Mesothelial cell of epicardium (in vitro differentiated cells): ENCODE measurements at regions not wholly inside any gene's neighbourhood (a gene's known extent, or its start where the extent isn't known, plus 50 kb on each side); places are given as distances from the start of the nearest gene placed in this dataset.

Experiments
- DNase-seq, 2 experiments: peaks; one replicate each; pipeline ENCODE4 v3.0.0; 2021; ENCODE audit warnings: low spot score in 2 of 2; ENCODE audit not compliant: unreplicated experiment in 2 of 2
- H3K27ac Mint-ChIP-seq: 2 replicates; pipeline ENCODE4 v1.8.0; 2021; ENCODE audit warnings: mixed read lengths
- H3K27me3 Mint-ChIP-seq: 2 replicates; pipeline ENCODE4 v1.8.0; 2021; ENCODE audit warnings: low read depth, mixed read lengths
- H3K36me3 Mint-ChIP-seq: 2 replicates; pipeline ENCODE4 v1.8.0; 2021; ENCODE audit warnings: mixed read lengths
- H3K4me1 Mint-ChIP-seq: 2 replicates; pipeline ENCODE4 v1.8.0; 2021; ENCODE audit warnings: mixed read lengths
- H3K4me3 Mint-ChIP-seq: 2 replicates; pipeline ENCODE4 v1.8.0; 2021; ENCODE audit warnings: mild to moderate bottlenecking, moderate library complexity, mixed read lengths
- H3K9me3 Mint-ChIP-seq: 2 replicates; pipeline ENCODE4 v1.8.0; 2021; ENCODE audit warnings: mixed read lengths
- TF ChIP-seq, protein P1 (sequence below): fragments of 200-600 bp; sonication (generic); IDR thresholded peaks from one replicate; pipeline ENCODE4 v1.5.0; 2021; ENCODE audit warnings: antibody characterized with exemption; ENCODE audit not compliant: unreplicated experiment

DNA sequence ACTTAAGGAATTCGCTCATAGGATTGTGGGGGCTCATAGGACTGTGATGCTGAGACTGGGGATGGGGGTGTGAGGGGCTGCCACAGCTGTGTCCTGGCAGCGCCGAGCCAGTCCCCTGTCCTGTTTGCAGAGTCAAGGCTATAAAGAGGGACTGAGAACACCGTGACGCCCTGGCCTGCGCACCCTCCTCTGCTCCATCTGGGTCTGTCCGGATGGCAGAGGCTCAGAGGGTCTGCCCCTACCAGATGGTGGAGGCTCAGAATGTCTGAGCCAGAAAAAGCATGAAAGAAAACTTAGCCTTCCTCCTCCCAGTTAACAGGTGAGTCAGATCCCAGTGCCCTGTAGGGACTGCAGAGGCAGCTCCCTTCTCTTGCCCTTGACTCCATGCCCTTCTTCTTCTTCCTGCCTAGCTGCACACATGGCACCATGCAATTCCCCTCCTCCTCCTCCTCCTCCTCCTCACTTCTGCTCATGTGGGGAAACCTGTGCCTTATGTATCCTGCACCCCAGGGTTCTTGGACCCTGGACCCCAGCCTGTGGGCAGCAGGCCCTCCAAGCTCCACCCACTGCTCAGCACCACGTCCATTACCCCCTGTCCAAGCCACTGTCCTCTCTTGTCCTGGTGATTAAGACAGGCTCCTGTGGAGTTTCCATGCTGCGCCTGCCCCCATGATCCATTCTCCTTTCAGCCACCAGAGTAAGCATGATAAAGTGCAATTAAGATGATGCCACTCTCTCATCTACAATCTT is 410.0 kb upstream of the SULF2 start:
- no peak overlapping the region for H3K27ac Mint-ChIP-seq

DNA sequence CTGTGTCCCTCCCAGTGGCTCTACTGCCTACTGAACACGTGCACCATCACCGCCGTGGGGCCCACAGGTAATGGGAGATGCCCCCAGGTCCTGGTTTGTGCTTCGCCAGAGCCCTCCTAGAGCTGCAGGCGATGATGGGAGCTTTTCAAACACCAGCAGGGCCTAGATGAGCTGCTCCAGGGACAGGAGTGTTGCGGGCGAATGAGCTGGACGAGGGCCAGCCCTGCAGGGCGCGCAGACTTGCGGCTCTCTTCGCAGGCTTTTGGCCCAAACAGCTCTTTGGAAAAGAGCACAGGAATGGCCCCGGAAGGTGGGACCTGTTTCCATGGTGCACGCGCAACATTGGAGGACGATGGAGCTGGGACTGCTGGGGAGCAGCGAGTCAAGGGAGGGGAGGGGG is 409.3 kb upstream of the SULF2 start:
- no peak for DNase-seq
- Mint-ChIP-seq H3K4me1 (peaks cover 39% of the 10 kb centered on the region), H3K36me3 (no peaks in the 10 kb centered on the region), H3K4me3 (no peak overlapping the region), H3K27ac (no peak overlapping the region), H3K27me3 (no peaks in the 10 kb centered on the region), H3K9me3 (no peaks in the 10 kb centered on the region)
- TF ChIP-seq, protein P1, sequence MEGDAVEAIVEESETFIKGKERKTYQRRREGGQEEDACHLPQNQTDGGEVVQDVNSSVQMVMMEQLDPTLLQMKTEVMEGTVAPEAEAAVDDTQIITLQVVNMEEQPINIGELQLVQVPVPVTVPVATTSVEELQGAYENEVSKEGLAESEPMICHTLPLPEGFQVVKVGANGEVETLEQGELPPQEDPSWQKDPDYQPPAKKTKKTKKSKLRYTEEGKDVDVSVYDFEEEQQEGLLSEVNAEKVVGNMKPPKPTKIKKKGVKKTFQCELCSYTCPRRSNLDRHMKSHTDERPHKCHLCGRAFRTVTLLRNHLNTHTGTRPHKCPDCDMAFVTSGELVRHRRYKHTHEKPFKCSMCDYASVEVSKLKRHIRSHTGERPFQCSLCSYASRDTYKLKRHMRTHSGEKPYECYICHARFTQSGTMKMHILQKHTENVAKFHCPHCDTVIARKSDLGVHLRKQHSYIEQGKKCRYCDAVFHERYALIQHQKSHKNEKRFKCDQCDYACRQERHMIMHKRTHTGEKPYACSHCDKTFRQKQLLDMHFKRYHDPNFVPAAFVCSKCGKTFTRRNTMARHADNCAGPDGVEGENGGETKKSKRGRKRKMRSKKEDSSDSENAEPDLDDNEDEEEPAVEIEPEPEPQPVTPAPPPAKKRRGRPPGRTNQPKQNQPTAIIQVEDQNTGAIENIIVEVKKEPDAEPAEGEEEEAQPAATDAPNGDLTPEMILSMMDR, result no peak

More for the DNA sequence above, 410.0 kb upstream of the SULF2 start:
- no peak overlapping the region for H3K4me3 Mint-ChIP-seq
- H3K36me3 Mint-ChIP-seq, result no peaks in the 10 kb centered on the region
- TF ChIP-seq, protein P1, result no peak
- no peaks in the 10 kb centered on the region for H3K9me3 Mint-ChIP-seq
- DNase-seq, result no peak
- H3K27me3 Mint-ChIP-seq, result no peaks in the 10 kb centered on the region
- peaks cover 39% of the 10 kb centered on the region for H3K4me1 Mint-ChIP-seq

DNA sequence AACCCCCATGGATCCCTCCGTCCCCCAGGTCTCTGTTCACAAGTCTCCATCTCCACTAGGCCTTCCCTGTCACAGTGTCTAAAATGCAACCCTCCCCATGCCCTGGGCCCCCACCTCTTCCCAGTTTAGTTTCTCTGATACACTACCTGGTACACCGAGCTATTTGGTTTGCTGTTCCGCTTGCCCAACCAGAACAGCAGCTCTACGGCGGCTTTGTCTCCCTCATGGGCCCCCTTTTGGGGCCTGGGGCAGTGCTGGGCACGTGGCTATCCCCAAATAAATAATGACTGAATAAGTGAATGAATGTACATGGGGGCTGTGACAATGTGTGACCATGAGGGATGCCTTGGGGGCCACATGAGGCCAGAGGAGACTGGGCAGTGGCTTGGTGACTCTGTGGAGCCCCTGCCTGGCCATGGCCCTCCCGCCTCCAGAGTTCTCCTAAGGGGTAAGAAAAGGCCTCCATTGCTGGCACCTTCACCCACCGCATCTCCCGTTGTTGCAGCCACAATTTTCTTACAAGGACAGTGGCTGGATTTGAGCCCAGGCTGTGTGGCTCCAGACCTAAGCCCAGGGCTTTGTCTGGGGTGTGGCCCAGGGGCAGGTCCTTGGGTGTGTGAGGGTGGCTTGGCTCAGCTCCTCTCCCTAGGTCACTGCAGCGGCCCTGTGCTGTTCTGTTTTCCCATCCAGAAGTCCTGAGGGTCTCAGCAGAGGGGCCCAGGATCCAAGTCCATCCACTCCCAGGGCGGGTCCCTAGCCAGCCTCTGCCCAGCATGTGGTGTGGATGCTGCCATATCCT is 408.5 kb upstream of the SULF2 start:
- TF ChIP-seq, protein P1, result no peak
- Mint-ChIP-seq H3K27me3 (no peaks in the 10 kb centered on the region), H3K4me1 (peaks cover 35% of the 10 kb centered on the region), H3K36me3 (no peaks in the 10 kb centered on the region), H3K27ac (no peak overlapping the region), H3K9me3 (no peaks in the 10 kb centered on the region), H3K4me3 (no peak overlapping the region)
- DNase-seq, result no peak

DNA sequence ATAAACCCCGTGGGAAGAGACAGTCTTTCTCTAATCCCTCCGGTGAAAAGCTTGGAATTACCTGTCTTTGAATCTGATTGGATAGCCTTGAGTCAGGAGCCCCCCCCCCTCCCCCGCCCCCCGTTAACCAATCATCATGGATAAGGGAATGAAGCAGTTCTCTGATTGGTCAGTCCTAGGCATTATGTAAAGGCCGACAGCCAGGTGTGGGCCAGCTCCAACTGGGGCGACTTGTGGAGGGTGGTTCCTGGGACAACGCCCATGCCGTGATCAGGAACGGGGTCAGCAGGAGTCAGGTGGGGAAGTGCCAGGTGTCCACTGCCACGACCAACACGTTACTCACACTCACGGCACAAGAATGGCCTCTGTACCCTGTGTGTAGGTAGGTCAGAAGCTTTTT is 406.8 kb upstream of the SULF2 start:
- H3K27ac Mint-ChIP-seq, result no peak overlapping the region
- no peaks in the 10 kb centered on the region for H3K27me3 Mint-ChIP-seq
- H3K4me1 Mint-ChIP-seq, result peaks cover 29% of the 10 kb centered on the region
- no peak overlapping the region for H3K4me3 Mint-ChIP-seq
- H3K36me3 Mint-ChIP-seq, result no peaks in the 10 kb centered on the region
- TF ChIP-seq, protein P1, result no peak
- H3K9me3 Mint-ChIP-seq, result no peaks in the 10 kb centered on the region
- DNase-seq, result no peak

DNA sequence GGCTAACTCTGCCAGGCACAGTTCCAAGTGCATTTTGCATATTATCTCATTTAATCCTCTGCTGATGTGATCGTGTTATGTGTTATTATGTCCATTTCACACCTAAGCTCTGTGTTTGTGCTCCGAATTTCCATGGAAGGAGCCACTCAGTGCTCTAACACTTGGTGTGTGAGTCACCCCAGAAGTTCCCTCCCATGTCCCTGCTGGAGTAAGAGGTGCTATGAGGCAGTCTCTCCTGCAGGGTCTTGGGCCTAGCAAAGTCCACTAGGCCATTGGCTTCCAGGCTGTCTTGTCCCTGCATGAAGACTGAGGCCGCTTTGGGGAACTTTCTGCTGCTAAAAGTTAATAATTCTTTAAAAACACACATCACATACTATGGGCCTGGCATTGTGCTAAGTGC is 405.9 kb upstream of the SULF2 start:
- Mint-ChIP-seq H3K36me3 (no peaks in the 10 kb centered on the region), H3K9me3 (no peaks in the 10 kb centered on the region), H3K27me3 (no peaks in the 10 kb centered on the region), H3K27ac (no peak overlapping the region), H3K4me3 (no peak overlapping the region), H3K4me1 (peaks cover 30% of the 10 kb centered on the region)
- no peak for DNase-seq
- TF ChIP-seq, protein P1, result no peak
